NB4 (cell line): ENCODE measurements at regions not wholly inside any gene's neighbourhood (a gene's known extent, or its start where the extent isn't known, plus 50 kb on each side); places are given as distances from the start of the nearest gene placed in this dataset.

Experiments
- CTCF ChIP-seq: IDR thresholded peaks from one replicate; pipeline ENCODE4 v1.5.1; 2012; ENCODE audit warnings: low read depth, low read length
- MAX ChIP-seq: IDR thresholded peaks from 2 replicates; pipeline ENCODE4 v1.6.1; 2011; ENCODE audit warnings: low read depth, low read length
- MYC ChIP-seq: IDR thresholded peaks from 2 replicates; pipeline ENCODE4 v1.6.1; 2011; ENCODE audit warnings: low read depth, low read length
- POLR2A ChIP-seq: IDR thresholded peaks from 2 replicates; pipeline ENCODE4 v1.6.1; 2011; ENCODE audit warnings: mild to moderate bottlenecking; ENCODE audit not compliant: insufficient read length; ENCODE audit errors: extremely low read depth

- TF ChIP-seq CTCF, result no peak
- TF ChIP-seq POLR2A, result no peak
- no peak for TF ChIP-seq MAX
- TF ChIP-seq MYC, result no peak
These were observed 212.9 kb downstream of the DUSP6 start for GRCh38 chr12:89139390-89139789.
